Body of pancreas (tissue), 4 donors: ENCODE measurements at regions not wholly inside any gene's neighbourhood (a gene's known extent, or its start where the extent isn't known, plus 50 kb on each side); places are given as distances from the start of the nearest gene placed in this dataset.

ENCODE experiments used
- ATAC-seq: fragments of 150-250 bp; one replicate; pipeline ENCODE4 v1.9.1; 2016
- DNase-seq, 4 donors: peaks; one replicate each; pipeline ENCODE4 v3.0.0-alpha.2; 2019
- H3K27ac ChIP-seq, 4 donors: fragments of 200-600 bp; sonication (generic); 1 replicate in 3 of 4; 2 replicates in 1 of 4; pipeline versions ENCODE4 v1.5.1 to v1.6.1; 2016 to 2019; ENCODE audit warnings: mild to moderate bottlenecking in 1 of 4, mixed read lengths in 1 of 4, moderate library complexity in 1 of 4
- H3K27me3 ChIP-seq, 2 donors: fragments of 200-600 bp; sonication (generic); one replicate each; pipeline ENCODE4 v1.6.0; 2016; ENCODE audit warnings: mild to moderate bottlenecking in 1 of 2
- H3K36me3 ChIP-seq, 2 donors: fragments of 200-600 bp; sonication (generic); replicated peaks in 1 of 2; 2 replicates each; pipeline ENCODE4 v1.5.1; 2016; ENCODE audit warnings: low read depth in 2 of 2; ENCODE audit not compliant: insufficient read depth in 1 of 2
- H3K4me1 ChIP-seq: fragments of 200-600 bp; sonication (generic); one replicate; pipeline ENCODE4 v1.6.0; 2016
- H3K4me3 ChIP-seq, 2 donors: fragments of 200-600 bp; sonication (generic); 1 replicate in 1 of 2; 2 replicates in 1 of 2; pipeline ENCODE4 v1.5.1; 2016 to 2019
- H3K9me3 ChIP-seq, 3 donors: fragments of 200-600 bp; sonication (generic); 1 replicate in 2 of 3; 2 replicates in 1 of 3; pipeline ENCODE4 v1.5.1; 2016
- CTCF ChIP-seq, 7 experiments: fragments of 450-650 bp in 4 of 7; fragments of 200-600 bp in 3 of 7; sonication (generic) in 3 of 7; IDR thresholded peaks; one replicate each; pipeline ENCODE4 v1.5.1; 2016 to 2019; ENCODE audit warnings: antibody characterized with exemption in 7 of 7
- POLR2A ChIP-seq, 3 donors: fragments of 450-650 bp; IDR thresholded peaks; one replicate each; pipeline ENCODE4 v1.6.1; 2016; ENCODE audit warnings: antibody characterized with exemption in 3 of 3, mild to moderate bottlenecking in 2 of 3
- WGBS, 2 donors: methylation state at CpG; one replicate each; pipeline ENCODE4 v1.1.5; 2017; 5-methylcytosine and 5-hydroxymethylcytosine counted together
- intact Hi-C: fragments of 100-400 bp; cut with DNase I; formaldehyde crosslinking; loops from one replicate; pipeline ENCODE4 v1.15.1; 2023

- WGBS, 2 donors: 35 to 42% methylated on average over 4 of the region's 4 CpGs
- no peaks in the 10 kb centered on the region for H3K9me3 ChIP-seq
- no peak overlapping the region for H3K27ac ChIP-seq
- no peak for DNase-seq
- H3K27me3 ChIP-seq: no peaks in the 10 kb centered on the region
- intact Hi-C loops: no loop called here
- H3K36me3 ChIP-seq: no peaks in the 10 kb centered on the region
- no peak for ATAC-seq
- no peak overlapping the region for H3K4me3 ChIP-seq
- H3K4me1 ChIP-seq: no peaks in the 10 kb centered on the region
- TF ChIP-seq CTCF (IDR thresholded peaks at IDR 0.05): no peak
- no peak for TF ChIP-seq POLR2A (IDR thresholded peaks at IDR 0.05)
Observed at GRCh38 chr18:40921845-40922629, 1033.0 kb upstream of the PIK3C3 start.

DNA sequence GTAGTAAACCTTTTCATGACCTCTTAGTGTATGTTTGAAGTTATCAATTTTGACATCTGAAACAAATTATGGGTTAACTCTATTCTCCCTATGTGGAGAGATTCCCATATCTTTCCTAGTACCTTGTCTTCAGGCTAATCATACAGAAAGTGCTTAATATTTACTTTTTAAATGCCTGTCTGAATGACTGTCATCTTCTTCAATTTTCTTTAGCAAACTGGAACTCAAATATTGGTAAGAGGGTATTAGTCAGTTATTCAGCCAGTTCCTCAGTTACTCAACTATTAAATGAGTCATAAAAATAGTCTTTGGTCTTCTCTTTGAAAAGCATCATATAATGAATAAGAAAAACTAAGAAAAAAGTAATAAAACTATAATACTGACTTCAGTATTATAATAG, 1038.0 kb upstream of the PIK3C3 start:
- no peaks in the 10 kb centered on the region for H3K36me3 ChIP-seq
- no peak for DNase-seq
- no peaks in the 10 kb centered on the region for H3K9me3 ChIP-seq
- H3K4me1 ChIP-seq: no peaks in the 10 kb centered on the region
- no peak for TF ChIP-seq POLR2A (IDR thresholded peaks at IDR 0.05)
- no peak for TF ChIP-seq CTCF (IDR thresholded peaks at IDR 0.05)
- ATAC-seq: no peak
- H3K27me3 ChIP-seq: no peaks in the 10 kb centered on the region
- intact Hi-C loops: no loop called here
- H3K27ac ChIP-seq: no peak overlapping the region
- H3K4me3 ChIP-seq: no peak overlapping the region

DNA sequence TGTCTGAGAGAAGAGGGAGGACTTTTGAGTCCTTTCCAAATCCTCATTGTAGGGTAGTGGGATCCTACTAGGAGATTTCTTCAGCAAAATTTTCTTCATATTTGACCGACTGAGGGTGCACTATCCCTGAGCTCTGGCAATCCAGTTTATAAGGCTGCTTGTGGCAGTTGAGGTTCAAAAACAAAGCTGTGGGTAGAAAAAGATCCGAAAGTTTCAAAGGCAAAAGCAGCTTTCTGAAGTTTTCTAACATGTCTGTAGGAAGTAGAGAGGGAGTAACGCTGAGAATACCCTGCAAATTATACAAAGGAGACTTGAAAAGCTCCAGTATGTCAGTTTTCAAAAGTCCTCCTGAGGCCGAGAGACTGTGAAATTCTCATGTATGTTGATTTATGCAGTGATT, 1039.3 kb upstream of the PIK3C3 start:
- 65 to 74% methylated on average over 4 of the region's 4 CpGs for WGBS, 2 donors
- ATAC-seq: no peak
- no peaks in the 10 kb centered on the region for H3K36me3 ChIP-seq
- H3K27me3 ChIP-seq: no peaks in the 10 kb centered on the region
- intact Hi-C loops: no loop called here
- TF ChIP-seq CTCF (IDR thresholded peaks at IDR 0.05) (no peak), POLR2A (IDR thresholded peaks at IDR 0.05) (no peak)
- H3K9me3 ChIP-seq: no peaks in the 10 kb centered on the region
- no peak overlapping the region for H3K4me3 ChIP-seq
- no peak for DNase-seq
- H3K27ac ChIP-seq: no peak overlapping the region
- no peaks in the 10 kb centered on the region for H3K4me1 ChIP-seq

GRCh38 chr18:40911582-40912254, 1043.3 kb upstream of the PIK3C3 start:
- no peak overlapping the region for H3K27ac ChIP-seq
- no peaks in the 10 kb centered on the region for H3K27me3 ChIP-seq
- ATAC-seq (no peak), DNase-seq (no peak)
- no peaks in the 10 kb centered on the region for H3K9me3 ChIP-seq
- no peak for TF ChIP-seq POLR2A (IDR thresholded peaks at IDR 0.05)
- intact Hi-C loops: no loop called here
- no peaks in the 10 kb centered on the region for H3K36me3 ChIP-seq
- H3K4me3 ChIP-seq: no peak overlapping the region
- no peaks in the 10 kb centered on the region for H3K4me1 ChIP-seq
- 58% methylated on average over 4 of the region's 4 CpGs for WGBS, 2 donors

DNA sequence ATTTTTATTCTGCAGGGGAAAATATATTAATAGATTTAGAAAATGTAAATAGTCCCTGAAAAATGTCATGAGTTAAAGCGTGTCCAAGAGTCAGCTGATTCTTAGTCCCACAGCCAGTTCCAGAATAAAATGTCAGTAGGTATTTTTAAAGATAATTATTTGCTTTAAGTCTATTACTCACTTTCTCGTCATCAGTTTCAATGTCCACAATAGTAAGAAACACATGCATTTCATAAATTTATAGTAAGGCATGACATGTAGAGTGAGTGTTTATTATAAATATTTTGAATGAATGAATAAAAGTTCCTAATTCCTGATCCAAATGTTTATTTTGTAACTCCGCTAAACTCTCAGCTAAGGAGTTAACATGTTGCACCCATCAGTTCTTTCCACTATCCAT, 1044.0 kb upstream of the PIK3C3 start:
- ATAC-seq: no peak
- no peak for DNase-seq
- no peak for TF ChIP-seq CTCF (IDR thresholded peaks at IDR 0.05)
- TF ChIP-seq POLR2A (IDR thresholded peaks at IDR 0.05): no peak
- Histone ChIP-seq H3K9me3 (no peaks in the 10 kb centered on the region), H3K4me1 (no peaks in the 10 kb centered on the region), H3K4me3 (no peak overlapping the region), H3K27me3 (no peaks in the 10 kb centered on the region), H3K36me3 (no peaks in the 10 kb centered on the region), H3K27ac (no peak overlapping the region)
- intact Hi-C loops: no loop called here
- WGBS, 2 donors: 72 to 74% methylated on average over 3 of the region's 3 CpGs
